GM12878 (cell line): ENCODE measurements at regions not wholly inside any gene's neighbourhood (a gene's known extent, or its start where the extent isn't known, plus 50 kb on each side); places are given as distances from the start of the nearest gene placed in this dataset.
"Not testable (repeated sequence)": the region's sequence is repeated elsewhere in the genome, so short reads cannot be mapped to it uniquely, and the experiment has no call there.

Experiments used
- ATAC-seq: fragments of 200-7000 bp; cut with Tn5 transposase; 3 replicates; pipeline ENCODE4 v1.9.1; 2020; ENCODE audit warnings: mild to moderate bottlenecking, moderate library complexity
- BruUV-seq: library from RNA; stranded (reverse); fragments of 400-500 nt; replicated peaks from 2 replicates; lab custom pipeline; 2021; lab: Mats Ljungman, UMichigan
- CTCF ChIA-PET: fragments of 300-600 bp; sonication (Branson Sonifier 250); formaldehyde crosslinking; extraction: SDS; loops from one replicate; lab custom pipeline; 2021; ENCODE audit warnings: inconsistent platforms; lab: Yijun Ruan, JAX
- POLR2A ChIA-PET: fragments of 350-600 bp; formaldehyde crosslinking; extraction: SDS; loops from one replicate; lab custom pipeline; 2021; ENCODE audit warnings: inconsistent platforms; lab: Charles Lee
- RAD21 ChIA-PET: fragments of 300-600 bp; sonication (Branson Sonifier 250); formaldehyde crosslinking; loops from one replicate; lab custom pipeline; 2023; ENCODE audit warnings: antibody characterized with exemption; ENCODE audit not compliant: unreplicated experiment; lab: Charles Lee
- SMC1A ChIA-PET: fragments of 300-600 bp; sonication (Branson Sonifier 250); formaldehyde crosslinking; loops from one replicate; lab custom pipeline; 2023; ENCODE audit not compliant: unreplicated experiment, uncharacterized antibody; lab: Charles Lee
- DNase-seq: peaks from one replicate; pipeline ENCODE4 v3.0.0-alpha.2; 2011; ENCODE audit warnings: low read depth, low spot score
- FAIRE-seq: peaks from 3 replicates; lab custom pipeline; 2011; peaks lifted over from hg19 to GRCh38; lab: Jason Lieb, UNC
- H2AFZ ChIP-seq: 2 replicates; pipeline ENCODE4 v1.6.0; 2011; ENCODE audit warnings: low read depth, low read length, control low read depth; ENCODE audit not compliant: control insufficient read depth
- H3K27ac ChIP-seq: 2 replicates; pipeline ENCODE4 v1.5.1; 2011; ENCODE audit warnings: control low read depth; ENCODE audit not compliant: control insufficient read depth, insufficient read depth
- H3K27me3 ChIP-seq, 2 experiments: replicated peaks in 1 of 2; 2 replicates each; pipeline versions ENCODE4 v1.6.0 to v1.6.1; 2011; ENCODE audit warnings: low read length in 1 of 2; ENCODE audit not compliant: control insufficient read depth in 2 of 2, insufficient read depth in 2 of 2
- H3K36me3 ChIP-seq, 2 experiments: 2 replicates each; pipeline ENCODE4 v1.5.1; 2011; ENCODE audit warnings: low read length in 1 of 2; ENCODE audit not compliant: control insufficient read depth in 2 of 2, insufficient read depth in 2 of 2
- H3K4me1 ChIP-seq: 2 replicates; pipeline ENCODE4 v1.6.1; 2011; ENCODE audit warnings: mild to moderate bottlenecking, low read length, moderate library complexity, mixed read lengths; ENCODE audit not compliant: control insufficient read depth, insufficient read depth
- H3K4me2 ChIP-seq: 2 replicates; pipeline ENCODE4 v1.6.0; 2011; ENCODE audit warnings: control low read depth; ENCODE audit not compliant: control insufficient read depth, insufficient read depth
- H3K4me3 ChIP-seq: fragments of 200-600 bp; sonication (generic); 2 replicates; pipeline ENCODE4 v1.5.1; 2016
- H3K79me2 ChIP-seq: 2 replicates; pipeline ENCODE4 v1.6.0; 2011; ENCODE audit warnings: low read length; ENCODE audit not compliant: control insufficient read depth, insufficient read depth
- H3K9ac ChIP-seq: 2 replicates; pipeline ENCODE4 v1.8.0; 2011; ENCODE audit warnings: low read length, control low read depth, mixed read lengths; ENCODE audit not compliant: control insufficient read depth, insufficient read depth
- H3K9me3 ChIP-seq: replicated peaks from 3 replicates; pipeline ENCODE4 v1.5.1; 2011; ENCODE audit warnings: mild to moderate bottlenecking, low read length; ENCODE audit not compliant: control insufficient read depth, insufficient read depth
- H4K20me1 ChIP-seq: 2 replicates; pipeline ENCODE4 v1.6.0; 2011; ENCODE audit not compliant: control insufficient read depth, insufficient read depth
- BCLAF1 ChIP-seq: fragments of 450-650 bp; IDR thresholded peaks from 2 replicates; pipeline ENCODE4 v1.6.1; 2017; ENCODE audit warnings: antibody characterized with exemption, mild to moderate bottlenecking, moderate library complexity
- HSF1 ChIP-seq: fragments of 150-350 bp; IDR thresholded peaks from 2 replicates; pipeline ENCODE4 v1.6.1; 2014; ENCODE audit warnings: mild to moderate bottlenecking, low read depth, low read length
- WGBS: methylation state at CpG from one replicate; pipeline ENCODE4 v1.1.6; 2016; ENCODE audit warnings: low lambda C conversion rate; ENCODE audit not compliant: insufficient replicate concordance, insufficient coverage; ENCODE audit errors: missing lambda C conversion rate; 5-methylcytosine and 5-hydroxymethylcytosine counted together
- in situ Hi-C: fragments of 300-500 bp; cut with MboI; formaldehyde crosslinking; loops from 9 replicates; pipeline ENCODE4 v1.14.3; 2018; ENCODE audit warnings: mixed read lengths
- intact Hi-C: fragments of 100-400 bp; cut with micrococcal nuclease; formaldehyde crosslinking; loops from one replicate; pipeline ENCODE4 v1.14.2; 2022; ENCODE audit not compliant: unreplicated experiment

- SMC1A ChIA-PET = interaction anchor here (0.9 to 1.6 kb wide), 4 partner anchors 10 to 63 kb away, joined by 3 to 5 read pairs (median 4); no protein-coding TSS in a partner anchor
- no peaks in the 10 kb centered on the region for H3K79me2 ChIP-seq
- BruUV-seq = no TSS peak
- in situ Hi-C loops = no loop called here
- intact Hi-C loops = no loop called here
- no peak overlapping the region for H3K27ac ChIP-seq
- ATAC-seq (no peak), DNase-seq (no peak), FAIRE-seq (no peak)
- POLR2A ChIA-PET = no interaction called here
- no peaks in the 10 kb centered on the region for H3K27me3 ChIP-seq
- no peak overlapping the region for H3K4me3 ChIP-seq
- CTCF ChIA-PET = interaction anchor here (0.8 to 2.2 kb wide), 5 partner anchors 10 to 63 kb away, joined by 3 to 8 read pairs (median 3); no protein-coding TSS in a partner anchor
- TF ChIP-seq BCLAF1 = no peak
- TF ChIP-seq HSF1 = no peak
- H3K9me3 ChIP-seq = no peaks in the 10 kb centered on the region; the same call in 2 of the 3 replicates
- no peaks in the 10 kb centered on the region for H4K20me1 ChIP-seq
- no peak overlapping the region for H3K4me2 ChIP-seq
- H2AFZ ChIP-seq = no peak overlapping the region
- H3K4me1 ChIP-seq = no peaks in the 10 kb centered on the region
- RAD21 ChIA-PET = interaction anchor here (0.8 to 1.0 kb wide), 2 partner anchors 13 to 26 kb away, joined by 3 to 4 read pairs; no protein-coding TSS in a partner anchor
- H3K36me3 ChIP-seq = peaks cover 0 to 9% of the 10 kb centered on the region in 2 experiments; a peak in 1 of 4 replicates
- no peak overlapping the region for H3K9ac ChIP-seq
Observed at GRCh38 chr7:24637706-24638105, 64.5 kb downstream of the PALS2 start.

GRCh38 chr7:24644567-24644966 is 71.3 kb downstream of the PALS2 start:
- CTCF ChIA-PET = interaction anchor here (0.8 to 1.3 kb wide), 3 partner anchors 9 to 68 kb away, joined by 3 to 4 read pairs (median 3); no protein-coding TSS in a partner anchor
- BruUV-seq, H2AFZ ChIP-seq, DNase-seq, FAIRE-seq, H3K27me3 ChIP-seq, H3K9ac ChIP-seq, POLR2A ChIA-PET, H3K4me3 ChIP-seq, H3K4me2 ChIP-seq, H3K79me2 ChIP-seq, ATAC-seq, H3K27ac ChIP-seq, H4K20me1 ChIP-seq, H3K4me1 ChIP-seq, intact Hi-C loops, in situ Hi-C loops, H3K9me3 ChIP-seq: not testable (repeated sequence)
- peaks cover 0 to 12% of the 10 kb centered on the region in 2 experiments; a peak in 2 of 4 replicates for H3K36me3 ChIP-seq
- RAD21 ChIA-PET = interaction anchor here (2.1 kb wide), 1 partner anchor 15 kb away, joined by 5 read pairs; no protein-coding TSS in a partner anchor
- 19% methylated on average over 3 of the region's 3 CpGs for WGBS
- SMC1A ChIA-PET = interaction anchor here (1.5 to 2.4 kb wide), 3 partner anchors 12 to 51 kb away, joined by 3 to 6 read pairs (median 3); no protein-coding TSS in a partner anchor
